Erythroblast (primary cell): ENCODE measurements at regions not wholly inside any gene's neighbourhood (a gene's known extent, or its start where the extent isn't known, plus 50 kb on each side); places are given as distances from the start of the nearest gene placed in this dataset.

Experiments
- GATA1 ChIP-seq: IDR thresholded peaks from 2 replicates; pipeline ENCODE4 v1.6.1; 2011; ENCODE audit warnings: low read depth, mild to moderate bottlenecking, control low read depth, low read length, moderate library complexity
- POLR2A ChIP-seq: IDR thresholded peaks from 2 replicates; pipeline ENCODE4 v1.6.1; 2011; ENCODE audit warnings: mild to moderate bottlenecking, low read length

- TF ChIP-seq POLR2A (no peak), GATA1 (no peak)
Measured at GRCh38 chr10:108003061-108003460, 838.6 kb upstream of the SORCS1 start.
